Left ventricle myocardium inferior (tissue), 1 donor: ENCODE measurements at regions not wholly inside any gene's neighbourhood (a gene's known extent, or its start where the extent isn't known, plus 50 kb on each side); places are given as distances from the start of the nearest gene placed in this dataset.

Experiments used
- DNase-seq: peaks from one replicate; pipeline ENCODE4 v3.0.0-alpha.2; 2020
- H3K27ac ChIP-seq: fragments of 200-600 bp; replicated peaks from 2 replicates; pipeline ENCODE4 v1.8.0; 2021
- H3K27me3 ChIP-seq: fragments of 200-600 bp; 2 replicates; pipeline ENCODE4 v1.8.0; 2021; ENCODE audit warnings: low read depth
- H3K36me3 ChIP-seq: fragments of 200-600 bp; 2 replicates; pipeline ENCODE4 v1.8.0; 2021
- H3K4me1 ChIP-seq: fragments of 200-600 bp; 2 replicates; pipeline ENCODE4 v1.8.0; 2021
- H3K4me3 ChIP-seq: fragments of 200-600 bp; 2 replicates; pipeline ENCODE4 v1.8.0; 2021; ENCODE audit warnings: mild to moderate bottlenecking, moderate library complexity
- H3K9me3 ChIP-seq: fragments of 200-600 bp; replicated peaks from 2 replicates; pipeline ENCODE4 v1.8.0; 2021
- CTCF ChIP-seq: fragments of 200-600 bp; IDR thresholded peaks from 2 replicates; pipeline ENCODE4 v1.8.0; 2021; ENCODE audit warnings: antibody characterized with exemption, mild to moderate bottlenecking, borderline replicate concordance
- intact Hi-C: fragments of 100-400 bp; cut with micrococcal nuclease; formaldehyde crosslinking; loops from one replicate; pipeline ENCODE4 v1.11.0; 2022
- donor health status: DM: no; HTN: yes; CAD: no; lungs with severe emphysema.

GRCh38 chr6:95249661-95250060, 327.7 kb upstream of the MANEA start:
- TF ChIP-seq CTCF: no peak
- no peaks in the 10 kb centered on the region for H3K4me1 ChIP-seq
- peaks cover 3% of the 10 kb centered on the region for H3K9me3 ChIP-seq
- H3K36me3 ChIP-seq: no peaks in the 10 kb centered on the region
- H3K27me3 ChIP-seq: no peaks in the 10 kb centered on the region
- no peak overlapping the region for H3K4me3 ChIP-seq
- H3K27ac ChIP-seq: no peak overlapping the region
- intact Hi-C loops: no loop called here
- DNase-seq: no peak

GRCh38 chr6:95263840-95264239, 313.5 kb upstream of the MANEA start:
- no peak overlapping the region for H3K27ac ChIP-seq
- peaks cover 47% of the 10 kb centered on the region for H3K9me3 ChIP-seq
- no peaks in the 10 kb centered on the region for H3K27me3 ChIP-seq
- intact Hi-C loops: no loop called here
- no peak overlapping the region for H3K4me3 ChIP-seq
- DNase-seq: no peak
- H3K4me1 ChIP-seq: no peaks in the 10 kb centered on the region
- no peak for TF ChIP-seq CTCF
- H3K36me3 ChIP-seq: no peaks in the 10 kb centered on the region

GRCh38 chr6:95266537-95267258, 310.6 kb upstream of the MANEA start:
- intact Hi-C loops: no loop called here
- no peak for DNase-seq
- Histone ChIP-seq H3K36me3 (no peaks in the 10 kb centered on the region), H3K27me3 (no peaks in the 10 kb centered on the region), H3K4me1 (no peaks in the 10 kb centered on the region), H3K9me3 (peaks cover 33% of the 10 kb centered on the region), H3K27ac (no peak overlapping the region), H3K4me3 (no peak overlapping the region)
- no peak for TF ChIP-seq CTCF

GRCh38 chr6:95274686-95275235, 302.6 kb upstream of the MANEA start:
- no peak for TF ChIP-seq CTCF
- Histone ChIP-seq H3K4me1 (no peaks in the 10 kb centered on the region), H3K4me3 (no peak overlapping the region), H3K27ac (no peak overlapping the region), H3K36me3 (no peaks in the 10 kb centered on the region), H3K27me3 (no peaks in the 10 kb centered on the region), H3K9me3 (no peaks in the 10 kb centered on the region)
- no peak for DNase-seq
- intact Hi-C loops: no loop called here

GRCh38 chr6:95279616-95280015, 297.7 kb upstream of the MANEA start:
- H3K27me3 ChIP-seq: no peaks in the 10 kb centered on the region
- no peak for DNase-seq
- TF ChIP-seq CTCF: no peak
- no peaks in the 10 kb centered on the region for H3K9me3 ChIP-seq
- H3K4me1 ChIP-seq: no peaks in the 10 kb centered on the region
- H3K36me3 ChIP-seq: no peaks in the 10 kb centered on the region
- H3K4me3 ChIP-seq: no peak overlapping the region
- no peak overlapping the region for H3K27ac ChIP-seq
- intact Hi-C loops: no loop called here
